NCI-H2227 (cell line): ENCODE measurements at regions not wholly inside any gene's neighbourhood (a gene's known extent, or its start where the extent isn't known, plus 50 kb on each side); places are given as distances from the start of the nearest gene placed in this dataset.

Experiments
- DNase-seq: peaks from one replicate; lab custom pipeline; 2025; ENCODE audit not compliant: unreplicated experiment; lab: John Stamatoyannopoulos, UW

DNA sequence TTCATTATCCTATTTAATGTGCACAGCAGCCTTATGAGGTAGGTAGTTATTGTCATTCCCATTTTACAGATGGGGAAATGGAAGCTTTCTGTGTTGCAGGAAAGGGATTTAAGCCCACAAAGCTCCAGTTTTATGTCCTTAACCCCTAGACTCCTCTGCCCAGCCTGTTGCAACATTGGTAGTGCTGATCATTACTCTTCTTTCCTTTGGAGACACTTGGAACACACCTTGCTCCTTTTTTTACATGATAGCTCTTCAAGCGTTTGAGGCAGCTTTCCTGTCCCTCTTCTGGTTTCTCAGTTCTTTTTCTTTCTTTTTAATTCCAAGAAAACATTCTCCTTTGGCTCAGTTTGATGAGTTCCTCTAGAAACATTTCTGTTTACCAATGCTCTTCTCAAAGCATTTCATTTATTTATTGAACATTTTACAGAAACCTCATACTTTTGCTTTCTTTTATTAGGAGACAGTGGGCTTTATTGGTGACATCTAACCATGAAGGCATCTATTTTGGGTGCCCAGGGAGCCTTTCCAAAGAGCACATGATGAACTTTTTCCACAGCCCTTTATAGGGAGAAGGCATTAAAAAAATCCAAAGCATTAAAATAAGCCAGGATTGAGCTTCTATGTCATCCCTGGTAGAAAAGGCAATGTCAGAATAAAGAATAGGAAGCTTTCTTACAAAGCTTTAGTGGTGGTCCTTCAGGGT lies 218.0 kb downstream of the TMEM38B start:
- no peak for DNase-seq

- DNase-seq = no peak
These were observed 218.6 kb downstream of the TMEM38B start for GRCh38 chr9:105912863-105913516.

DNA sequence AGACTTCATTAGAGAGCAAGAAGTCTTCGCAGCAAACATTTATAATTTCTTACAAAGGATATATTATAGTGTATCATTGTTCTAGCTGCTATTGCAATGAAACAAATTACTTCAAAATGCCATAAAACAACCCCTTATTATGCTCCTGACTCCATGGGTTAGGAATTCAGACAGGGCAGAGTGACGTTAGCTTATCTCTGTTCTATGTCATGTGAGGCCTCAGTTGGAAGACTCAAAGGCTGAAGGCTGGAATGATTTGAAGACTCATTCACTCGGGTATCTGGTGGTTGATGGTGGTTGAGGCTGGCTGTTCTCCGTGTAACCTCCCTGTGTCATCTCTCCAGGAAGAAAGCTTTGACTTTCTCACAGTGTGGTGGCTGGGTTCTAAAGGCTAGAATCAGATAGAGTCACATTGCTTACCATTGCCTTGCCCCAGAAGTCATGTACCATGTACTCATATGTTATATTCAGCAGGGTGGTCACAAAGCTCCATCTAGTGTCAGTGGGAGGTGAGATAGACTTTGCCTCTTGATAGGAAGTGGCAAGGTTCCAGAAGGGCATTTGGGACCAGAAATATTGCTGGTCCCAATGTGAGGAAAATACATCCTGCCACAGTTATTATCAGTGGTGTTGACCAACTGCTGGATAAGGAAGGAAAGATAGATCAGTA lies 226.9 kb downstream of the TMEM38B start:
- DNase-seq = no peak

- no peak for DNase-seq
These were observed 234.1 kb downstream of the TMEM38B start for GRCh38 chr9:105928416-105928815.

DNA sequence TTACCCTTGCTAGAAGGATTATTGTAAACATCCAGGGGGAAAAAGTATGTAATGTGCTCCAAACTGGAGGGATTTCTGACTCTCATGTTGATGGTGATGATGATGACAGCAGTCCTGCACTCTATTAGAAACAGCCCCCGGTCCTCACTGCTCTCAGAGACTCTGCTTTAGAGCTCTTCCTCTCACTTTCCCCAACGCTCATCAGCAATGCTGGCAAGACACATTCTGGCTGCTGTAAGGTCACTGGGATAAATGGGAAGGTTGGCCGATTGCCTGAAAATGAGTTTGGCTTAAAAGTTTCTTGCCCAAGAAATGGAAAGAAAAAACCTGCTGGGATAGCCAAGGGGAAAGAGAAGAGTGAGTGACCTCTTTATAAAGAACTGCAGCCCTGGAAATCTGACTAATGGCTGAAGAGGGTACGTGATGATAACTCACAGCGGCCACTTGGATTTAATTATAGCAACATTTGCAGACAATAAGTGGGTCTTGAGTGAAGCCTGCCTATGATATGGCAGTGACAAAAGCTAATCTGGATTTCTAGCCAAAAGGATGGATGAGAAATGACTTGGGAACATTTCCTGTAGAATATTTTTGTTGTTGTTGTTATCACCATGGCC lies 235.8 kb downstream of the TMEM38B start:
- DNase-seq = no peak

DNA sequence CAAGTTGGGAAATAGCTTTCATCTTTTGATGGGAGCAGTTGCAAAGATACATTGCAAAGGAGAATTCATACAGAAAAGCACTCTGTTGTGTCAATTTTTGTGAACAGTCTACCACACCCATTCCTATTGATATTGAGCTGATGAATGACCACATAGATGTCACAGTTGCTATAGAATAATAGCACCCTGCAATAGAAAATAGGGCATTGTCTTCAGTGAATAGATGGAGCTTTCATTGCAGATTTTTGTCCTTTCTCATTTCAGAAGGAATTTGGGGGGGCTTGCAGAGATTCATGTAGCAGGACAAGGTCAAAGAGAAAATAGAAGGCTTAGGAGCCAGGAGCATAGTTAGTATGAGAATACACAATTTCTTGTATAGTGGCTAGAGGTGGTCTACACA lies 237.9 kb downstream of the TMEM38B start:
- no peak for DNase-seq

- no peak for DNase-seq
These were observed 256.1 kb downstream of the TMEM38B start for GRCh38 chr9:105950448-105950847.

DNA sequence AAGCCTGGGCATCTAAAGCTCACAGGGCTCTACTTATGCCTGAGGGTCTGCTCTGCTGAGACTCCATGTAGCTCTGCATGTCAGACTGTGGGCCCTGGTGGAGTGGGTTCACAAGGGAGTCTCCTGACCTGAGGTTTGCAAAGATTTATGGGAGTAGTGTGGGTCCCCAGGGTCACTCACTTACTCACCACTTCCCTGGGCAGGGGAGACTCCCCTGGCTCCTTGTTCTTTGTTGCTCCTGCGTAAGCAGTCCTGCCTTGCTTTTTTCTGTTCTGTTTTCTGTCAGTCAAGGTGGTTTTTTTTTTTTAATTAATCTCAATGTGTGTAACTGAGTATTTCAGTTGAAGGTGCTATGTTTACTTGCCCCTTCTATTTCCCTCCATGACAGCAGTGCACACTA lies 256.6 kb downstream of the TMEM38B start:
- no peak for DNase-seq

GRCh38 chr9:105954517-105954916 lies 260.2 kb downstream of the TMEM38B start:
- no peak for DNase-seq

GRCh38 chr9:105957830-105958229 lies 263.5 kb downstream of the TMEM38B start:
- DNase-seq = no peak

DNA sequence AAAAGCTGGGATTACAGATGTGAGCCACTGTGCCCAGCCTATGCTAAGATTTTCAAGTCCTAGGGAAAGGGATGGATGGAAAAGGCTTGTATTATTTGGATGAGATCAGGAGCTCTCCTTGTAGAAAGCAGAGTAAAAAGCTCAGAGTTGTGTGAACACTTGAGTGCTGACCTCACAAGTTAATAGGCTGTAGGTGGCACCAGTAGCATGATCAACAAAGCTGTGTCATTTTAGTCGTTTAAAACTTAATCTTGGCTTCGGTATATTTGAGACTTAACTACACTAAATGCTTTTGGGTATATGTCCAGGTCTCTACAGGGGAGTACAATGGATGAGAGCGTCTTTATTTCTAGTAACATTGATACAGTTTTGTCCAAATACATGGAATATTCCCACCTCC lies 264.2 kb downstream of the TMEM38B start:
- no peak for DNase-seq

GRCh38 chr9:105959531-105959930 lies 265.2 kb downstream of the TMEM38B start:
- DNase-seq = no peak

- no peak for DNase-seq
These were observed 269.2 kb downstream of the TMEM38B start for GRCh38 chr9:105963343-105964099.

DNA sequence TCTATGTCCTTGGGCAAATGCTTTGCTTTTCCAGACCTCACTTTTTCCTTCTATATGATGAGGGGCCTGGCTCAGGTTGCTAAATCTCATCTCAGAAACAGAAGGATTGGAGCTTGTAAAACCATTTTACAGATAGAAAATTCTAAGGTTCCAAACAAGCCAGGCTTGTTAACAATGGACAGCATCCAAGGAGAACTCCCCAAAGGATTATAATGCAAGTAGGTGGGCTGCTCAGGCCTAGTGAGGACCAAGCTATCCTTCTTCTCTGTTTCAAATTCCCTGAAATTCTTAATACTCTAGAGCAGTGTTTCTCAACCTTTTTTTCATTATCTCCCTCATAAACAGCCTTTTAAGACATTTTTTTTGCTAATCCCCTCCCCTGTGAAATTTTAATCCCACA lies 269.8 kb downstream of the TMEM38B start:
- no peak for DNase-seq

- no peak for DNase-seq
These were observed 272.5 kb downstream of the TMEM38B start for GRCh38 chr9:105966834-105967233.

- no peak for DNase-seq
These were observed 272.9 kb downstream of the TMEM38B start for GRCh38 chr9:105967248-105967647.

DNA sequence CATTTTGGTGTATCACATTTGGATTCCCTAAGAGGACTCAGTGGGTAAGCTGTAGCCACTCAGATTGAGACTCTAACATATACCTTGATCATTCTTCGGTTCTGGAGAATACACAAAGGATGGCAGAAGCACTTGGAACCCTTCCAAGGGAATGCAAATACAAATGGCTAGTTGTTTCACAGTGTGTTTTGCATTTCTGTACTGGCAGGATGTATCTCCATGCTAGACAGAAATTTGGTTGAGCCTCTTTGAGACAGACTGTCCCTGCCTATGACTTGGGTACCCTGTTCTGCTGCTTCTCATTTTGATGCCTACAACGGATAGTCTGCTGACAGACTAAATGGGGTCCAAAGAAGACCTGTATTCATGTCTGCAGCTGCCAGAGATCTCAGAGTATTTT lies 273.5 kb downstream of the TMEM38B start:
- DNase-seq = no peak

GRCh38 chr9:105968811-105969466 lies 274.6 kb downstream of the TMEM38B start:
- DNase-seq = no peak

DNA sequence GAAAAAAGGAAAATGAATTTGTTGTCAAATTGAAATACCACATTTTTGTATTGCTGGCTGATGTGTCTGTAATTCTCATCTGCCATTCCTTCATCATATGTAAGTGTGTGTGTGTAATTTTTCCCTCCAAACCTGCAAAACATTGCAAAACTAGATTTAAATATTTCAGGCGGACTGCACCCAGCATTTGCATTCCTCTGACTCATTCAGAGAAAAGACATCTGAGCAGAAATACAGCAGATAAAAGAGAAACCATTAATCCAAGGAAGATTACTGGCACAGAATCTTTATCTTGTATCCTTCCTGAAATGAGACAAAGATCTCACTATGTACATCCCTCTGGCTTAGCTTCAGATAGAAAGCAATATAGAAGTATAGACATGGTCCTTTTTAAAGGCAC lies 275.3 kb downstream of the TMEM38B start:
- no peak for DNase-seq

- no peak for DNase-seq
These were observed 277.6 kb downstream of the TMEM38B start for GRCh38 chr9:105971986-105972385.
